HEK293 (cell line): ENCODE measurements at regions not wholly inside any gene's neighbourhood (a gene's known extent, or its start where the extent isn't known, plus 50 kb on each side); places are given as distances from the start of the nearest gene placed in this dataset.

Experiments
- CTCF ChIA-PET: fragments of 350-600 bp; formaldehyde crosslinking; extraction: SDS; loops from one replicate; lab custom pipeline; 2021; ENCODE audit warnings: antibody characterized with exemption; lab: Yijun Ruan, JAX
- POLR2A ChIA-PET: fragments of 300-600 bp; formaldehyde crosslinking; extraction: SDS; loops from one replicate; lab custom pipeline; 2020; ENCODE audit warnings: antibody characterized with exemption, inconsistent platforms; lab: Yijun Ruan, JAX
- H3K27ac ChIP-seq: fragments of 200-500 bp; sonication (Bioruptor generic); 2 replicates; pipeline ENCODE4 v1.5.1; 2014; ENCODE audit warnings: low read depth, low read length, control low read depth, inconsistent platforms; ENCODE audit errors: extremely low read depth
- H3K36me3 ChIP-seq, 2 experiments: fragments of 200-500 bp in 1 of 2; sonication (Bioruptor generic) in 1 of 2; 1 replicate in 1 of 2; 2 replicates in 1 of 2; pipeline ENCODE4 v1.5.1; 2014 to 2017; ENCODE audit warnings: inconsistent platforms in 2 of 2, low read length in 2 of 2; ENCODE audit not compliant: control insufficient read depth in 2 of 2, insufficient read depth in 1 of 2
- H3K4me1 ChIP-seq: fragments of 200-500 bp; sonication (Bioruptor generic); 2 replicates; pipeline ENCODE4 v1.5.1; 2014; ENCODE audit warnings: mild to moderate bottlenecking, low read length, inconsistent platforms; ENCODE audit not compliant: control insufficient read depth, insufficient read depth
- H3K4me3 ChIP-seq: 2 replicates; pipeline ENCODE4 v1.5.1; 2011; ENCODE audit warnings: low read depth, mild to moderate bottlenecking, control low read depth, low read length, moderate library complexity
- H3K9me3 ChIP-seq: fragments of 200-500 bp; sonication (Bioruptor generic); 2 replicates; pipeline ENCODE4 v1.5.1; 2014; ENCODE audit warnings: low read depth, low read length, inconsistent platforms; ENCODE audit not compliant: control insufficient read depth, insufficient read depth
- GLI2 ChIP-seq: fragments of 450-650 bp; formaldehyde crosslinking; IDR thresholded peaks from 2 replicates; pipeline ENCODE4; 2017; ENCODE audit warnings: missing biosample characterization, missing genetic modification characterization, low read depth, borderline replicate concordance
- GLIS1 ChIP-seq: fragments of 450-650 bp; formaldehyde crosslinking; IDR thresholded peaks from 2 replicates; pipeline ENCODE4 v1.5.1; 2016; ENCODE audit warnings: missing biosample characterization, missing genetic modification characterization
- IKZF3 ChIP-seq: fragments of 450-650 bp; IDR thresholded peaks from 2 replicates; pipeline ENCODE4 v1.5.0; 2018; ENCODE audit warnings: missing biosample characterization, mild to moderate bottlenecking, missing genetic modification characterization, moderate library complexity
- OVOL3 ChIP-seq: fragments of 450-650 bp; formaldehyde crosslinking; IDR thresholded peaks from 2 replicates; pipeline ENCODE4 v1.5.1; 2016; ENCODE audit warnings: missing biosample characterization, missing genetic modification characterization
- SALL2 ChIP-seq: fragments of 450-650 bp; formaldehyde crosslinking; IDR thresholded peaks from 2 replicates; pipeline ENCODE4 v1.5.0; 2017; ENCODE audit warnings: missing biosample characterization, mild to moderate bottlenecking, missing genetic modification characterization, borderline replicate concordance
- SCRT2 ChIP-seq: fragments of 450-650 bp; formaldehyde crosslinking; IDR thresholded peaks from 2 replicates; pipeline ENCODE4 v1.5.1; 2016; ENCODE audit warnings: missing biosample characterization, missing genetic modification characterization
- TCF7L2 ChIP-seq: IDR thresholded peaks from 2 replicates; pipeline ENCODE4 v1.6.1; 2011; ENCODE audit warnings: low read depth, mild to moderate bottlenecking, inconsistent platforms, low read length, moderate library complexity, borderline replicate concordance
- ZBTB1 ChIP-seq: fragments of 450-650 bp; formaldehyde crosslinking; IDR thresholded peaks from 2 replicates; pipeline ENCODE4 v1.5.1; 2016; ENCODE audit warnings: missing biosample characterization, missing genetic modification characterization
- ZBTB8A ChIP-seq: fragments of 450-650 bp; formaldehyde crosslinking; IDR thresholded peaks from 2 replicates; pipeline ENCODE4 v1.5.1; 2016; ENCODE audit warnings: missing biosample characterization, missing genetic modification characterization
- ZFHX2 ChIP-seq: fragments of 450-650 bp; formaldehyde crosslinking; conservative IDR thresholded peaks from 2 replicates; pipeline ENCODE4 v1.5.1; 2016; ENCODE audit warnings: missing biosample characterization, missing genetic modification characterization
- ZFP3 ChIP-seq: fragments of 450-650 bp; formaldehyde crosslinking; IDR thresholded peaks from 2 replicates; pipeline ENCODE4 v1.5.1; 2016; ENCODE audit warnings: low read depth, missing biosample characterization, missing genetic modification characterization
- ZNF112 ChIP-seq: fragments of 450-650 bp; formaldehyde crosslinking; IDR thresholded peaks from 2 replicates; pipeline ENCODE4 v1.5.0; 2017; ENCODE audit warnings: missing biosample characterization, missing genetic modification characterization
- ZNF2 ChIP-seq: fragments of 450-650 bp; formaldehyde crosslinking; IDR thresholded peaks from 2 replicates; pipeline ENCODE4 v1.5.1; 2016; ENCODE audit warnings: missing biosample characterization, missing genetic modification characterization
- ZNF214 ChIP-seq: fragments of 450-650 bp; formaldehyde crosslinking; IDR thresholded peaks from 2 replicates; pipeline ENCODE4 v1.5.1; 2017; ENCODE audit warnings: missing biosample characterization, mild to moderate bottlenecking, missing genetic modification characterization, borderline replicate concordance
- ZNF23 ChIP-seq: fragments of 450-650 bp; formaldehyde crosslinking; IDR thresholded peaks from 2 replicates; pipeline ENCODE4 v1.5.1; 2016; ENCODE audit warnings: missing biosample characterization, missing genetic modification characterization, borderline replicate concordance
- ZNF324 ChIP-seq: fragments of 450-650 bp; formaldehyde crosslinking; IDR thresholded peaks from 2 replicates; pipeline ENCODE4 v1.5.1; 2016; ENCODE audit warnings: missing biosample characterization, missing genetic modification characterization
- ZNF341 ChIP-seq: fragments of 450-650 bp; formaldehyde crosslinking; IDR thresholded peaks from 2 replicates; pipeline ENCODE4; 2016; ENCODE audit warnings: low read depth, missing biosample characterization, missing genetic modification characterization
- ZNF350 ChIP-seq: fragments of 450-650 bp; formaldehyde crosslinking; IDR thresholded peaks from 2 replicates; pipeline ENCODE4 v1.5.0; 2017; ENCODE audit warnings: missing biosample characterization, mild to moderate bottlenecking, missing genetic modification characterization
- ZNF416 ChIP-seq: fragments of 450-650 bp; formaldehyde crosslinking; IDR thresholded peaks from 2 replicates; pipeline ENCODE4 v1.5.1; 2016; ENCODE audit warnings: missing biosample characterization, missing genetic modification characterization
- ZNF501 ChIP-seq: fragments of 450-650 bp; formaldehyde crosslinking; IDR thresholded peaks from 2 replicates; pipeline ENCODE4 v1.5.1; 2016; ENCODE audit warnings: missing biosample characterization, missing genetic modification characterization
- ZNF513 ChIP-seq: fragments of 450-650 bp; IDR thresholded peaks from 2 replicates; pipeline ENCODE4 v1.5.1; 2018; ENCODE audit warnings: missing biosample characterization, missing genetic modification characterization
- ZNF548 ChIP-seq: fragments of 450-650 bp; formaldehyde crosslinking; IDR thresholded peaks from 2 replicates; pipeline ENCODE4 v1.5.1; 2016; ENCODE audit warnings: missing biosample characterization, missing genetic modification characterization
- ZNF558 ChIP-seq: fragments of 450-650 bp; formaldehyde crosslinking; IDR thresholded peaks from 2 replicates; pipeline ENCODE4 v1.5.1; 2016; ENCODE audit warnings: missing biosample characterization, missing genetic modification characterization
- ZNF664 ChIP-seq: fragments of 450-650 bp; formaldehyde crosslinking; IDR thresholded peaks from 2 replicates; pipeline ENCODE4 v1.5.1; 2016; ENCODE audit warnings: missing biosample characterization, missing genetic modification characterization
- ZNF777 ChIP-seq: fragments of 450-650 bp; formaldehyde crosslinking; IDR thresholded peaks from 2 replicates; pipeline ENCODE4 v1.5.1; 2017; ENCODE audit warnings: missing biosample characterization, missing genetic modification characterization, borderline replicate concordance

GRCh38 chr16:50881331-50881830 is 139.5 kb downstream of the CYLD start:
- CTCF ChIA-PET: interaction anchor here (0.7 kb wide), 1 partner anchor 740 kb away, joined by 3 read pairs; no protein-coding TSS in a partner anchor

GRCh38 chr16:50880926-50881325 is 139.0 kb downstream of the CYLD start:
- CTCF ChIA-PET: interaction anchor here (0.7 kb wide), 1 partner anchor 740 kb away, joined by 3 read pairs; no protein-coding TSS in a partner anchor
- H3K9me3 ChIP-seq: no peaks in the 10 kb centered on the region
- H3K27ac ChIP-seq: no peak overlapping the region
- TF ChIP-seq TCF7L2 (no peak), ZNF324 (no peak), ZNF548 (no peak), ZNF2 (tag by site-specific recombination) (no peak), ZNF23 (tag by site-specific recombination) (no peak), ZNF501 (tag by site-specific recombination) (no peak), ZNF350 (no peak)
- TF ChIP-seq, all 188 proteins: peak for 0
- no peak overlapping the region for H3K4me3 ChIP-seq
- H3K4me1 ChIP-seq: no peaks in the 10 kb centered on the region
- POLR2A ChIA-PET: no interaction called here
- no peaks in the 10 kb centered on the region for H3K36me3 ChIP-seq

More at GRCh38 chr16:50881331-50881830, 139.5 kb downstream of the CYLD start:
- POLR2A ChIA-PET: no interaction called here
- H3K36me3 ChIP-seq: no peaks in the 10 kb centered on the region
- no peaks in the 10 kb centered on the region for H3K4me1 ChIP-seq
- no peaks in the 10 kb centered on the region for H3K9me3 ChIP-seq
- no peak overlapping the region for H3K4me3 ChIP-seq
- H3K27ac ChIP-seq: no peak overlapping the region
- TF ChIP-seq GLI2 (tag by site-specific recombination): no peak
- no peak for TF ChIP-seq ZNF513 (tag by site-specific recombination)
- TF ChIP-seq ZNF214 (tag by site-specific recombination): no peak
- no peak for TF ChIP-seq ZNF341 (tag by site-specific recombination)
- no peak for TF ChIP-seq IKZF3 (tag by site-specific recombination)
- no peak for TF ChIP-seq ZNF558 (tag by site-specific recombination)
- no peak for TF ChIP-seq ZNF664 (tag by site-specific recombination)
- TF ChIP-seq SALL2 (tag by site-specific recombination): no peak
- no peak for TF ChIP-seq ZNF112 (tag by site-specific recombination)
- no peak for TF ChIP-seq OVOL3 (tag by site-specific recombination)
- no peak for TF ChIP-seq ZFP3 (tag by site-specific recombination)
- no peak for TF ChIP-seq ZNF350
- no peak for TF ChIP-seq SCRT2
- TF ChIP-seq ZNF416: no peak
- no peak for TF ChIP-seq ZBTB1 (tag by site-specific recombination)
- TF ChIP-seq ZBTB8A (tag by site-specific recombination): no peak
- TF ChIP-seq ZNF777 (tag by site-specific recombination): no peak
- no peak for TF ChIP-seq ZFHX2 (tag by site-specific recombination)
- TF ChIP-seq GLIS1 (tag by site-specific recombination): no peak
